Astrocyte (in vitro differentiated cells and primary cell): ENCODE measurements at regions not wholly inside any gene's neighbourhood (a gene's known extent, or its start where the extent isn't known, plus 50 kb on each side); places are given as distances from the start of the nearest gene placed in this dataset.
A peak's percentile ranks its signal among the peaks of the same experiment; 100 is the strongest.

ENCODE experiments used
- DNase-seq: peaks from one replicate; pipeline ENCODE4 v3.0.0-alpha.2; 2010; ENCODE audit warnings: low read depth
- FAIRE-seq: peaks from 2 replicates; lab custom pipeline; 2011; peaks lifted over from hg19 to GRCh38; lab: Jason Lieb, UNC
- H2AFZ ChIP-seq: 2 replicates; pipeline ENCODE4 v1.6.0; 2012; ENCODE audit warnings: low read depth, low read length, inconsistent platforms
- H3K27ac ChIP-seq: 2 replicates; pipeline ENCODE4 v1.5.1; 2011; ENCODE audit warnings: low read depth, low read length, inconsistent platforms
- H3K27me3 ChIP-seq: 2 replicates; pipeline ENCODE4 v1.6.0; 2011; ENCODE audit warnings: low read length, inconsistent platforms; ENCODE audit not compliant: insufficient read depth
- H3K36me3 ChIP-seq: 2 replicates; pipeline ENCODE4 v1.5.1; 2011; ENCODE audit warnings: low read length, inconsistent platforms; ENCODE audit not compliant: insufficient read depth
- H3K4me1 ChIP-seq: 2 replicates; pipeline ENCODE4 v1.5.1; 2011; ENCODE audit warnings: low read length, inconsistent platforms; ENCODE audit not compliant: insufficient read depth
- H3K4me2 ChIP-seq: 2 replicates; pipeline ENCODE4 v1.6.0; 2012; ENCODE audit warnings: low read length, inconsistent platforms
- H3K4me3 ChIP-seq: 2 replicates; pipeline ENCODE4 v1.5.1; 2011; ENCODE audit warnings: low read depth, mild to moderate bottlenecking, low read length, inconsistent platforms; ENCODE audit not compliant: insufficient read depth
- H3K79me2 ChIP-seq: 2 replicates; pipeline ENCODE4 v1.6.0; 2012; ENCODE audit warnings: mild to moderate bottlenecking, low read length, inconsistent platforms; ENCODE audit not compliant: insufficient read depth
- H3K9ac ChIP-seq: 2 replicates; pipeline ENCODE4 v1.6.0; 2012; ENCODE audit warnings: mild to moderate bottlenecking, low read length, inconsistent platforms
- H3K9me3 ChIP-seq: 2 replicates; pipeline ENCODE4 v1.5.1; 2012; ENCODE audit warnings: low read depth, mild to moderate bottlenecking, low read length, inconsistent platforms; ENCODE audit not compliant: insufficient read depth
- H4K20me1 ChIP-seq: 2 replicates; pipeline ENCODE4 v1.6.0; 2012; ENCODE audit warnings: low read length, inconsistent platforms; ENCODE audit not compliant: insufficient read depth
- H3K27ac Mint-ChIP-seq: one replicate; pipeline ENCODE4 v1.8.0; 2021; ENCODE audit warnings: mild to moderate bottlenecking, mixed read lengths; ENCODE audit not compliant: unreplicated experiment
- H3K27me3 Mint-ChIP-seq: one replicate; pipeline ENCODE4 v1.8.0; 2021; ENCODE audit warnings: low read depth, mixed read lengths; ENCODE audit not compliant: unreplicated experiment
- H3K36me3 Mint-ChIP-seq: one replicate; pipeline ENCODE4 v1.8.0; 2021; ENCODE audit warnings: low read depth, mixed read lengths; ENCODE audit not compliant: unreplicated experiment
- H3K4me1 Mint-ChIP-seq: one replicate; pipeline ENCODE4 v1.8.0; 2021; ENCODE audit warnings: low read depth, mixed read lengths; ENCODE audit not compliant: unreplicated experiment
- H3K4me3 Mint-ChIP-seq: one replicate; pipeline ENCODE4 v1.8.0; 2021; ENCODE audit warnings: mild to moderate bottlenecking, moderate library complexity, mixed read lengths; ENCODE audit not compliant: unreplicated experiment
- H3K9me3 Mint-ChIP-seq: one replicate; pipeline ENCODE4 v1.8.0; 2021; ENCODE audit warnings: mild to moderate bottlenecking, mixed read lengths; ENCODE audit not compliant: unreplicated experiment
- CTCF ChIP-seq: IDR thresholded peaks from 2 replicates; pipeline ENCODE4 v1.5.1; 2011; ENCODE audit warnings: low read depth, mild to moderate bottlenecking, inconsistent platforms, low read length, moderate library complexity; ENCODE audit not compliant: insufficient read depth
- EZH2 ChIP-seq: IDR thresholded peaks from 2 replicates; pipeline ENCODE4 v1.6.1; 2012; ENCODE audit warnings: mild to moderate bottlenecking, low read length, inconsistent platforms; ENCODE audit not compliant: insufficient read depth

- Mint-ChIP-seq H3K27me3 (no peaks in the 10 kb centered on the region), H3K4me3 (no peak overlapping the region), H3K27ac (no peak overlapping the region), H3K4me1 (peaks cover 15% of the 10 kb centered on the region), H3K36me3 (no peaks in the 10 kb centered on the region), H3K9me3 (no peaks in the 10 kb centered on the region)
- Histone ChIP-seq H3K9ac (no peak overlapping the region), H3K4me1 (no peaks in the 10 kb centered on the region), H3K9me3 (no peaks in the 10 kb centered on the region), H4K20me1 (no peaks in the 10 kb centered on the region), H3K4me3 (no peak overlapping the region), H2AFZ (no peak overlapping the region), H3K27ac (no peak overlapping the region), H3K79me2 (no peaks in the 10 kb centered on the region), H3K4me2 (no peak overlapping the region), H3K27me3 (no peaks in the 10 kb centered on the region), H3K36me3 (no peaks in the 10 kb centered on the region)
- DNase-seq (peak; percentile 5), FAIRE-seq (no peak)
- TF ChIP-seq CTCF = no peak
- no peak for TF ChIP-seq EZH2
Measured at GRCh38 chr9:75455444-75455921, 367.2 kb downstream of the OSTF1 start.

GRCh38 chr9:75456698-75457097 lies 368.4 kb downstream of the OSTF1 start:
- no peak for FAIRE-seq
- no peak overlapping the region for H3K27ac Mint-ChIP-seq
- peaks cover 7% of the 10 kb centered on the region for H3K4me1 Mint-ChIP-seq

More at GRCh38 chr9:75456698-75457097, 368.4 kb downstream of the OSTF1 start:
- no peaks in the 10 kb centered on the region for H3K36me3 ChIP-seq
- TF ChIP-seq EZH2 (no peak), CTCF (no peak)
- no peaks in the 10 kb centered on the region for H3K9me3 Mint-ChIP-seq
- no peak overlapping the region for H3K4me3 Mint-ChIP-seq
- H3K27me3 Mint-ChIP-seq = no peaks in the 10 kb centered on the region
- no peaks in the 10 kb centered on the region for H3K4me1 ChIP-seq
- H3K4me3 ChIP-seq = no peak overlapping the region
- H3K27me3 ChIP-seq = no peaks in the 10 kb centered on the region
- no peaks in the 10 kb centered on the region for H3K79me2 ChIP-seq
- no peaks in the 10 kb centered on the region for H3K36me3 Mint-ChIP-seq
- DNase-seq = no peak
- H3K9me3 ChIP-seq = no peaks in the 10 kb centered on the region
- no peaks in the 10 kb centered on the region for H4K20me1 ChIP-seq
- H3K4me2 ChIP-seq = no peak overlapping the region
- no peak overlapping the region for H3K9ac ChIP-seq
- H3K27ac ChIP-seq = no peak overlapping the region
- H2AFZ ChIP-seq = no peak overlapping the region
